Activated CD8-positive, alpha-beta memory T cell treated with anti-CD3 and anti-CD28 coated beads, Interleukin-2, amount 10 ng/mL, durations not matched to agents 7 days and 5 days (primary cell): ENCODE measurements at regions not wholly inside any gene's neighbourhood (a gene's known extent, or its start where the extent isn't known, plus 50 kb on each side); places are given as distances from the start of the nearest gene placed in this dataset.

Experiments
- ATAC-seq: fragments of 150-1000 bp; cut with Tn5 transposase; one replicate; pipeline ENCODE4 v1.10.0; 2021; ENCODE audit warnings: moderate library complexity
- CTCF ChIA-PET: fragments of 350-600 bp; sonication (Branson Sonifier 250); formaldehyde crosslinking; loops from one replicate; lab custom pipeline; 2021; ENCODE audit warnings: antibody characterized with exemption; lab: Charles Lee
- DNase-seq: peaks from one replicate; pipeline ENCODE4 v3.0.0-alpha.2; 2020
- H3K27ac Mint-ChIP-seq: one replicate; pipeline ENCODE4 v1.8.0; 2021; ENCODE audit warnings: mild to moderate bottlenecking, mixed read lengths
- H3K27me3 Mint-ChIP-seq: one replicate; pipeline ENCODE4 v1.8.0; 2021; ENCODE audit warnings: mixed read lengths
- H3K36me3 Mint-ChIP-seq: one replicate; pipeline ENCODE4 v1.8.0; 2021; ENCODE audit warnings: mild to moderate bottlenecking, mixed read lengths
- H3K4me1 Mint-ChIP-seq: one replicate; pipeline ENCODE4 v1.8.0; 2021; ENCODE audit warnings: mixed read lengths
- H3K4me3 Mint-ChIP-seq: one replicate; pipeline ENCODE4 v1.8.0; 2021; ENCODE audit warnings: mild to moderate bottlenecking, moderate library complexity, mixed read lengths
- H3K9me3 Mint-ChIP-seq: one replicate; pipeline ENCODE4 v1.8.0; 2022; ENCODE audit warnings: low read depth, mixed read lengths

GRCh38 chr3:181278468-181279238, 289.1 kb upstream of the DNAJC19 start:
- Mint-ChIP-seq H3K4me1 (no peaks in the 10 kb centered on the region), H3K9me3 (no peaks in the 10 kb centered on the region), H3K27me3 (peaks cover 3% of the 10 kb centered on the region), H3K4me3 (no peak overlapping the region), H3K36me3 (no peaks in the 10 kb centered on the region), H3K27ac (no peak overlapping the region)
- CTCF ChIA-PET: no interaction called here
- ATAC-seq: no peak
- DNase-seq: no peak

- Mint-ChIP-seq H3K4me3 (no peak overlapping the region), H3K9me3 (no peaks in the 10 kb centered on the region)
Measured at GRCh38 chr3:181276358-181276896, 286.9 kb upstream of the DNAJC19 start.

DNA sequence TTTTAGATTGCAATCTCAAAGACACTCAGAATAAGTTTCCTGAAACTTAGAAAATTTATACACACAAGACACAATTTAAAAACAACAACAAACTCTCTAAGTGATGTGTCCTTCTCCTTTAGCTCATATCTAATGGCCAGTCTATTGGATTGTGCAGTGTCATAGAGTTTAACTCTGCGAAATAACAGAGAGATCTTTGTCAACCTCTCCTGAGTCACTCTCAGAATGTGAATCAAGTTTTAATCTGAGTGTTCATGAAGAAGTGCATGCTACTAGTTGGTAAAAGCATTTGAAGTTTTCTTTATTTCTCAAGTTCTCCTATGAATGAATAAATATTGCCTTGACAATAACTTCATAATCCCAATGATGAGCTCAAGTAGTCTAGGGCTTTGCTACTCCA, 284.5 kb upstream of the DNAJC19 start:
- Mint-ChIP-seq H3K27ac (no peak overlapping the region), H3K4me3 (no peak overlapping the region)
- ATAC-seq: no peak

More at GRCh38 chr3:181276358-181276896, 286.9 kb upstream of the DNAJC19 start:
- Mint-ChIP-seq H3K36me3 (no peaks in the 10 kb centered on the region), H3K27ac (no peak overlapping the region), H3K27me3 (peaks cover 3% of the 10 kb centered on the region), H3K4me1 (no peaks in the 10 kb centered on the region)
- CTCF ChIA-PET: interaction anchor here (0.7 kb wide), 1 partner anchor 29 kb away, joined by 3 read pairs; no protein-coding TSS in a partner anchor
- ATAC-seq (no peak), DNase-seq (no peak)

DNA sequence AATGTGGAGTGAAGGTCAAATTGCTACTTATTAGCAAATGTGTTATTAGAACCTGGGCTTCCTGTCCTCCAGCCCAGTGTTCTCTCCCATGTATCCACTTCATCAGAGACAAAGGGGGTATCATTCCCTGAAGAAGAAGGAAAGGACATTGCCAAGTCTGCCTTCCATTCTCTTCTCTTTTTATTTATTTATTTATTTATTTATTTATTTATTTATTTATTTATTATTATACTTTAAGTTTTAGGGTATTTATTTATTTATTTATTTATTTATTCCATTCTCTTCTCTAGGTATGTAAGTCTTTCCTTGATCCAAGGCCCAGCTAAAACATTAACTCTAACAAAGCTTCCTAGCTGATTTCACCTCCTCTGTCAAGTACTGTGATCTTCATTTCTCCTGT, 277.8 kb upstream of the DNAJC19 start:
- Mint-ChIP-seq H3K9me3 (peaks cover 2% of the 10 kb centered on the region), H3K36me3 (no peaks in the 10 kb centered on the region), H3K27me3 (peaks cover 5% of the 10 kb centered on the region), H3K27ac (no peak overlapping the region), H3K4me3 (no peak overlapping the region), H3K4me1 (no peaks in the 10 kb centered on the region)
- CTCF ChIA-PET: interaction anchor here (0.7 kb wide), 1 partner anchor 15 kb away, joined by 3 read pairs; no protein-coding TSS in a partner anchor
- no peak for ATAC-seq
- no peak for DNase-seq

More for the DNA sequence above, 284.5 kb upstream of the DNAJC19 start:
- peaks cover 3% of the 10 kb centered on the region for H3K27me3 Mint-ChIP-seq
- no peaks in the 10 kb centered on the region for H3K9me3 Mint-ChIP-seq
- no peaks in the 10 kb centered on the region for H3K36me3 Mint-ChIP-seq
- CTCF ChIA-PET: no interaction called here
- no peaks in the 10 kb centered on the region for H3K4me1 Mint-ChIP-seq
- no peak for DNase-seq

- H3K9me3 Mint-ChIP-seq: peaks cover 2% of the 10 kb centered on the region
- peaks cover 5% of the 10 kb centered on the region for H3K27me3 Mint-ChIP-seq
- ATAC-seq (no peak), DNase-seq (no peak)
- H3K4me1 Mint-ChIP-seq: no peaks in the 10 kb centered on the region
- no peaks in the 10 kb centered on the region for H3K36me3 Mint-ChIP-seq
- peak overlapping the region; percentile 64 for H3K4me3 Mint-ChIP-seq
- CTCF ChIA-PET: interaction anchor here (1.8 kb wide), 1 partner anchor 13 kb away, joined by 6 read pairs; no protein-coding TSS in a partner anchor
- peak overlapping the region; percentile 49 for H3K27ac Mint-ChIP-seq
Measured at GRCh38 chr3:181265750-181266333, 276.3 kb upstream of the DNAJC19 start.

GRCh38 chr3:181264486-181264885, 274.9 kb upstream of the DNAJC19 start:
- Mint-ChIP-seq H3K36me3 (no peaks in the 10 kb centered on the region), H3K4me3 (no peak overlapping the region), H3K4me1 (no peaks in the 10 kb centered on the region), H3K9me3 (peaks cover 2% of the 10 kb centered on the region), H3K27ac (no peak overlapping the region), H3K27me3 (peaks cover 5% of the 10 kb centered on the region)
- ATAC-seq (no peak), DNase-seq (no peak)
- CTCF ChIA-PET: no interaction called here

GRCh38 chr3:181253796-181254195, 264.3 kb upstream of the DNAJC19 start:
- Mint-ChIP-seq H3K27ac (no peak overlapping the region), H3K36me3 (no peaks in the 10 kb centered on the region), H3K4me3 (no peak overlapping the region), H3K27me3 (peaks cover 3% of the 10 kb centered on the region), H3K9me3 (no peaks in the 10 kb centered on the region), H3K4me1 (no peaks in the 10 kb centered on the region)
- DNase-seq (no peak), ATAC-seq (no peak)
- CTCF ChIA-PET: interaction anchor here (0.9 to 1.9 kb wide), 2 partner anchors 9 to 12 kb away, joined by 3 to 6 read pairs; no protein-coding TSS in a partner anchor

GRCh38 chr3:181252631-181253030, 263.1 kb upstream of the DNAJC19 start:
- Mint-ChIP-seq H3K9me3 (no peaks in the 10 kb centered on the region), H3K4me1 (no peaks in the 10 kb centered on the region), H3K4me3 (no peak overlapping the region), H3K27me3 (peaks cover 3% of the 10 kb centered on the region), H3K27ac (no peak overlapping the region), H3K36me3 (no peaks in the 10 kb centered on the region)
- no peak for ATAC-seq
- CTCF ChIA-PET: interaction anchor here (1.9 kb wide), 1 partner anchor 13 kb away, joined by 6 read pairs; no protein-coding TSS in a partner anchor
- DNase-seq: no peak

DNA sequence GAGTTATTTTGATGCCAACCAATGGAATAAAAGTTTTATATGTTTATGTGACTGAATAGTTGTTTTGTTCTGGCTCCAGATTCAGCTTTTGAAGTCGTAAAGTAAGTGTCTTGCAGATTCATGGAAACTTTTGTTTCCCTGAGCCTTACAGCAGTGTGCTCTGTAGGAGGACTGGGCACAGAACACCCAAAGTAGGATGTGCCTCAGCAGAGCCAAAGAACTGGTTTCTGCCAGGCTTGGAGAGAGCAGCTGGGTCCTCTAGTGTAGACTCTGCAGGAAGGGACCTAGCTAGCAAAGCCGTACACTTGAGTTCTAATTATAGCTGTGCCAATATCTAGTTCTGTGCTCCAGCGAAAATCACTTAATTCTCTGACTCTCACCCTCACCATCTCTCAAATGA, 261.2 kb upstream of the DNAJC19 start:
- DNase-seq (no peak), ATAC-seq (no peak)
- Mint-ChIP-seq H3K9me3 (no peaks in the 10 kb centered on the region), H3K4me1 (no peaks in the 10 kb centered on the region), H3K36me3 (no peaks in the 10 kb centered on the region), H3K27ac (no peak overlapping the region), H3K27me3 (peaks cover 3% of the 10 kb centered on the region), H3K4me3 (no peak overlapping the region)
- CTCF ChIA-PET: no interaction called here

GRCh38 chr3:181239441-181239840, 249.9 kb upstream of the DNAJC19 start:
- CTCF ChIA-PET: no interaction called here
- Mint-ChIP-seq H3K27me3 (no peaks in the 10 kb centered on the region), H3K4me3 (no peak overlapping the region), H3K27ac (no peak overlapping the region), H3K36me3 (no peaks in the 10 kb centered on the region), H3K4me1 (no peaks in the 10 kb centered on the region), H3K9me3 (no peaks in the 10 kb centered on the region)
- DNase-seq: no peak
- no peak for ATAC-seq

- Mint-ChIP-seq H3K9me3 (no peaks in the 10 kb centered on the region), H3K27me3 (no peaks in the 10 kb centered on the region), H3K27ac (no peak overlapping the region), H3K36me3 (no peaks in the 10 kb centered on the region), H3K4me1 (no peaks in the 10 kb centered on the region), H3K4me3 (no peak overlapping the region)
- CTCF ChIA-PET: no interaction called here
- ATAC-seq (no peak), DNase-seq (no peak)
Measured at GRCh38 chr3:181230258-181230657, 240.7 kb upstream of the DNAJC19 start.

DNA sequence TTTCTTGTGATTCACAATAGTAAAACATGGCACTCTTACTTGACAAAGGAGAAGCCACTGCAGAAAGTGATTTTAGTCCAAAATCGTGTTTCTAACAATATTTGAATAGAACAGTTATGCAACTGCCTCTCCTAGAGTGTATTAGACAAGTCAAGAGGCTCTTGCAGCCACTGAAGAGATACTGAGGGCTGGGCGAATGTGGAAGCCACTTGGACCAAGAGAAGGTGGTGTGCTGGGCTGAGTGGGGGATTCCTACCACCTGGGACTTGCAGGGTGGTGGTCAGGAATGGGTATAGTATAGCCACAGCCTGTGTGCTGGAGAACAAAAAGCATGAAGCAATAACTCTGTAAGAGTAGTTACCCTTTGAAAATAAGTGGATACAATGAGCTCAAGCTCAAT, 223.8 kb upstream of the DNAJC19 start:
- no peaks in the 10 kb centered on the region for H3K36me3 Mint-ChIP-seq
- H3K4me3 Mint-ChIP-seq: no peak overlapping the region
- H3K27ac Mint-ChIP-seq: no peak overlapping the region

GRCh38 chr3:181212271-181212670, 222.7 kb upstream of the DNAJC19 start:
- H3K27me3 Mint-ChIP-seq: peaks cover 5% of the 10 kb centered on the region
- no peaks in the 10 kb centered on the region for H3K4me1 Mint-ChIP-seq
- no peaks in the 10 kb centered on the region for H3K36me3 Mint-ChIP-seq
- H3K4me3 Mint-ChIP-seq: no peak overlapping the region
- DNase-seq: no peak
- no peak for ATAC-seq
- no peak overlapping the region for H3K27ac Mint-ChIP-seq
- no peaks in the 10 kb centered on the region for H3K9me3 Mint-ChIP-seq
- CTCF ChIA-PET: no interaction called here

More for the DNA sequence above, 223.8 kb upstream of the DNAJC19 start:
- CTCF ChIA-PET: no interaction called here
- DNase-seq: no peak
- no peaks in the 10 kb centered on the region for H3K4me1 Mint-ChIP-seq
- peaks cover 5% of the 10 kb centered on the region for H3K27me3 Mint-ChIP-seq
- no peaks in the 10 kb centered on the region for H3K9me3 Mint-ChIP-seq
- ATAC-seq: no peak
